Activated T-cell treated with anti-CD3 and anti-CD28 coated beads for 24 hours (primary cell): ENCODE measurements at regions not wholly inside any gene's neighbourhood (a gene's known extent, or its start where the extent isn't known, plus 50 kb on each side); places are given as distances from the start of the nearest gene placed in this dataset.
"Not testable (repeated sequence)": the region's sequence is repeated elsewhere in the genome, so short reads cannot be mapped to it uniquely, and the experiment has no call there.

Experiments used
- DNase-seq: peaks from one replicate; pipeline ENCODE4 v3.0.0-alpha.2; 2020; ENCODE audit warnings: low read depth

DNA sequence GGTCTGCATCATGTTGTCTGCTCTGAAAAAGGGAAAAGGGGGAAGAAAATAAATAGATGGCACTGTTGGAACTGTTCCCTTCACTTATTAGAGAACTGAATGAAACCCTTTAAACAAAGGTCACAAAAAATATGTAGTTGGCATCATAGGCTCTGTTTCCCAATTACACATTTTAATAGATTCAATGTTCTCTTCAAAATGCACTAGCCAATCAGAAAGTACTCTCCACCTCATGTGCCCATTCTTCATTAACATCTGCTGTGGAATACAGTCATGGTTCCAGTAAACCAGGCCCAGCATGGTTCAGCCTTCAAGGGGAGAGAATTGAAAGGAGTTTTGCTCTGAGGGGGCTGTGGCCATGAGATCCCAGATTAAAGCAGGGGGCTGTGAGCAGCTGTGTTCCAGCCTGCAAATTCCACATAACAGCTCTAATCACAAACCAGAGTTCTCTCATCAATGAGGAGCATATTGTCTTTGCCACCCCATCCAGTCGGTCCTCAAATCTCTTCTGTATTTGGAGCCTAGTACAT lies 165.9 kb upstream of the CREB1 start:
- DNase-seq: no peak

DNA sequence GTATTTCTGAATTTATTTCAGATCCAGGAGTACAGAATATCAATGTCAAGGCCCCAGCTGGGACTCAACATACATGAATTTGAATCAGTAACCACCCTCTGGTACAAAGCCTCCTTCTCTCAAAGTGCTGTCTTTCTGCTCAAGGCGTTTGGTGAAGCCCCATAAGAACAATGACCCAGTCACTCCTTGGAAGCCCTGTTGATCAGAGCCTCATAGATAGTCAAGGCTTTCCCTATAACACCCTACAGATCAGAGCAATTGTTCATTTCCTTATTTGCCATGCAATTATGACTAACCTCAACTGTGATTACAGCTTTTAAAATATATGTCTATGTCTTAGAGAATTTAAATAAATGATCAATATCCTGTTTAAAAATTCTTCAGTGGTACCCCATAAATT lies 159.1 kb upstream of the CREB1 start:
- no peak for DNase-seq

DNA sequence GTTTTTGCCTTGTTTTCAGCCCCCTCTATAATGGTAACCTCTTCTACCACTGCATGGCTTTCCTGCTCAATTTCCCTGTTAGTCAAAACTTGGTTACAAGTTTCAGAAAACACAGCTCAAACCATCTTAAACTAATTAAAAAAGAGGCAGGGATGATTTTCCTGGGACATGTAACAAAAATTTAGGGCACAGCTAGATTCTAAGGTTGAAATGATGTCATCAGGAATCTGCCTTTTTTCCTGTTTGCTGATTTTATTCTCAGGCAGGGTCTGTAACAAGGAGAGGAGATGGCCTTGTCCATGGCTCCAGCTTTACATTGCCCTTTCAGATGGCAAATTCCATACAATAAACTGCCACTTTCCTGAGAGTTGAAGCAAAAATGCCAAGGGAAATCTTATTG lies 157.9 kb upstream of the CREB1 start:
- no peak for DNase-seq

DNA sequence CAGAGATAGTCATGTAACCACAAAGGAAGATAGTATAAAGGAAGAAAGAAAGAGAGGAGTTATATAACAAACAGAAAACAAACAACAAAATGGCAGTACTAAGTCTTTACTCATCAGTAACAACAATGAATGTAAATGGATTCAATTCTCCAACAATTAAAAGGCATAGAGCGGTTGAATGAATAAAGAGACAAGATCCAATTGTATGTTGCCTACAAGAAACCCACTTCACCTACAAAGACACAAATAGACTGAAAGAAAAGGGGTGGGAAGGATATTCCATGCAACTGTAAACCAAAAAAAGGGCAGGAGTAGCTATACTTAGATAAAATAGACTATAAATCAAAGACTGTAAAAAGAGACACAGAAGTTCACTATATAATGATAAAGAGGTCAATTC lies 157.3 kb upstream of the CREB1 start:
- no peak for DNase-seq

DNA sequence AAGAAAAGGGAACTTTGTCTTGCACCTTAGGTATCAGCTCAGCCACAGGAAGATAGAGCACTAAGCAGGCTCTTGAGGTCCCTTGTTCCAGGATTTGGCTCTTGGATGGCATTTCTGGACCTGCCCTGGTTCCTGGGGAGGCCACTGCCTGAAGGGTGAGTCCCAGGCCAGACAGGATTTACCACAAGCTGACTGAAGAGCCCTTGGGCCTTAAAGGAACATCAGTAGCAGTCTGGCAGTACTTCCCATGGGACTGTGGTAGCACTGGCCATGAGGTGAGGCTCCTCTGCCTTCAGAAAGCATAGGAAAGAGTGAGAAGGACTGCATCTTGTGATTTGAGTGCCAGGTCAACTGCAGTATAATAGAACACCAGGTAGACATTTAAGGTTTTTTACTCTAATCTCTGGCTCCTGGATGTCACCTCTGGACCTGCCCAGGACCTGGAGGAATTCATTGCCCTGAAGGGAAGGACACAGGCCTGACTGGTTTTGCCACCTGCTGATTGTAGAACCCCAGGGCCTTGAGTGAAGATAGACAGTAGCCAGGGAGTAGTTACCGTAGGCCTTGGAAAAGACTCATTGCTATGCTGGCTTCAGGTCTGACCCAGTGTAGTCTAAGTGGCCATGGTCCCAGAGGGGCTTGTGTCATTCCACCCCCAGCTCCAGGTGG lies 154.4 kb upstream of the CREB1 start:
- DNase-seq: no peak

DNA sequence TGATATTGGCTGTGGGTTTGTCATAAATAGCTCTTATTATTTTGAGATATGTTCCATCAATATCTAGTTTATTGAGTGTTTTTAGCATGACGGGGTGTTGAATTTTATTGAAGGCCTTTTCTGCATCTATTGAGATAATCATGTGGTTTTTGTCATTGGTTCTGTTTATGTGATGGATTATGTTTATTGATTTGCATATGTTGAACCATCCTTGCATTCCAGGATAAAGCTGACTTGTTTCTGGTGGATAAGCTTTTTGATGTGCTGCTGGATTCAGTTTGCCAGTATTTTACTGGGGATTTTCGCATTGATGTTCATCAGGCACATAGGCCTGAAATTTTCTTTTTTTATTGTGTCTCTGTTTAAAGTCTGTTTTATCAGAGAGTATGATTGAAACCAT lies 151.1 kb upstream of the CREB1 start:
- not testable (repeated sequence) for DNase-seq

DNA sequence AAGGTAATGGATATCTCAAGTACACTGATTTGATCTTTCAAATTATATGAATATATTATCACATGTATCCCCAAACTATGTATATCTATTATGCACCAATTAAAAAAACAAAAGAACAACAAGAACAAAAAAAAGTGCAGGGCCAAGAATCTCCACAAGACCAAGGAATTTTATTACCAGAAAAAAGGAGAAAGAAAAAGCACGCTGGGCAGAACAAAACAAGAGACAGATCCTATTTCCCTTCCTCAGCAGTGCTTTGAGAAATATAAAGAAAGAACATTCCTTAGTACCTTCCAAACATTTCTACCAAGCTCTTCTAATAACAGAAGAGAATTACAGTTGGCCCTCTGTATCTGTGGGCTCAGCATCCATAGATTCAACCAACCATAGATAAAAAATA lies 144.7 kb upstream of the CREB1 start:
- DNase-seq: no peak

DNA sequence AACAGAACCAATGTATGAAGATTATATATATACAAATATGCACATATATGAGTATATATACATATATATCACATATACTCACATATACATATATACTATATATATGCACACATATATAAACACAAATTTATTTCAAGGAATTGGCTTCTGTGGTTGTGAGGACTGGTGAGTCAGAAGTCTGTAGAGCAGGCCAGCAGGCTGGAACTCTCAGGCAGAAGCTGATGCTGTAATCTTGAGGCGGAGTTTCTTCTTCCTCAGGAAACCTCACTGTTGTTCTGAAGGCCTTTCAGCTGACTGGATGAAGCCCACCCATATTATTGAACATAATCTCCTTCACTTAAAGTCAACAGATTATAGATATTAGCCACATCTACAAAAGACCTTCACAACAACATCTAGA lies 143.9 kb upstream of the CREB1 start:
- no peak for DNase-seq

DNA sequence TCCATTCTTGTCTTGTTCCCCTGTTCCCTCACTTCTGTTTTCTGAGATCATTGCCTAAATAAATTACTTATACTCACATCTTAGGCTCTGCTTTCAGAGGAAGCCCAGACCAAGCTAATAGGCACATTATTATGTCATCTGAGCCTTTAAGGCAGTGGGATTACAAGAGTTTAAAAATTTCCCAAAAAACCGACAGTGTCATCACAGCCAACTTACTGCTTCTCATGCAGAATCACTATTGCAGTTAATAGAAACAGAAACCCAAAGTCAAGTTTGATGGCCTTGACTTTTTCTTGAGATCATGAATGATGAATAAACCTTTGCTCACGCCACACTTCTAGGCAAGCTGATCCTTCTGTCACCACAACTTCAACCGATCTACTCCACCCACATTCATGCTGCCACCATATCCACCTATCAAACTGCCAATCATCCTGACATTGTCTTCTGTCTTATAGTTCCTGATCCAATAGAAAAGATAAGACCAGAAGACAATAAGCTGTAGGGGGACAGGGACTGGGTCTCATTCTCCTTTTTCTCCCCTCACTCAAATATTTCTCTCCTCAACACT lies 142.7 kb upstream of the CREB1 start:
- DNase-seq: no peak

DNA sequence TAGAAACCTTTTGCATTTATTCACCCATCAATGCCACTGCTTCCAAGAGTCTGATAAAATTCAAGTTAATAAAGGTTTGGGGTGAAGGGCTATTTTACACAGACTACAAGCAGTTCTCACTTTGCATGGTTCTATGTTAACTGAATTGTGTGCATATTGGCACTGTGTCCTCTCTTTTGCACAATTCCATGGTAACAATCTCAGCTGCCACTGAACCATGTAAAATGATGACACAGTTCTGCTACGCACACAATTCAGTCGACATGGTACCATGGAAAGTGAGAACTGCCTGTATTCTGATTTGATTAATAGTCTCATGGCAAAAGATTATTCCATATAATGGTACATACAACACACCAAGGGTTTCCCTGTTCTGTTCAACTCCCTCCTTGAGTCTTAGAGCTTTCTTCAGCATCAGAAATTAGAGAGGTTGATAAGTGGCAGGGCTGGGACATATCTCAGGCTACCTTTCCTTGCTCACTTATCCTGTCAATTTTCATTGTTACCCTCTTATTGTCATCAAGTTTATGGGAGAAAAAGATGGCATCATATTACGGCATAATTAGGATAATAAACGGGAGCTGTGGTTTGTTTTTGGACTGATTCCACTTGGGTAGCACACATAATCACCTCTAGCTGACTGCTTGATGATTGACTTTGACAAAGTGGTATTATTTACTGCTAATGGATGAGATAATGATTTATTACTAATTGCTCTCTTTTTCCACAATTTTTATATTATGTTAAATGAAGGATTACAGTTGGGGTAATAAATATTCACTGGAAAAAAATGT lies 139.3 kb upstream of the CREB1 start:
- DNase-seq: no peak

DNA sequence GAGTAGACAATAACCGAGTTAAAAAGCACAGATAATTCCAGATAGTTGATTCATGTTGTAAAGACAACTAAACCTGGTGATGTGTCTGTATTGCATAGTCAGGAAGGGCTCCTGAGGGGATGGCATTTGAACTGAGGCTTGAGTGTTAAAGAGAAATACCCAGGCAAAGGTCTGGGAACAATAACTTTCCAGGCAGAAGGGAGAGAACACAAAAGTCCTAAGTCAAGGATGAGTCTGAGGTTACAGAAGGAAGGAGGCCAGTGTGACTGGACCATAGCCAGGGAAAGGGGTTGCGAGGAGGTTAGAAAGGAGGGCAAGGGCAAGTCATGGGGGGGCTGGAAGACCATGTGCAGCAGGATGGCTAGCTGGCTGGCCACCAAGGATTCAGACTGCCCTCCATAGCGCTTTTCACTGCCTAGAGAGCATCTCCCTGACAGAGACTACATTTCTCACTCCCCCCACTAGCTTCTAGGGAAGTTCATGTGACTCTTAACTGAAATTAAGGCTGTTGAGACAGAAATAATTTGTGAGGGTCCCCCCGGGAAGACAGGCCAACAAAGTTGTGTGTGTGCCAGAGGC lies 135.5 kb upstream of the CREB1 start:
- no peak for DNase-seq

DNA sequence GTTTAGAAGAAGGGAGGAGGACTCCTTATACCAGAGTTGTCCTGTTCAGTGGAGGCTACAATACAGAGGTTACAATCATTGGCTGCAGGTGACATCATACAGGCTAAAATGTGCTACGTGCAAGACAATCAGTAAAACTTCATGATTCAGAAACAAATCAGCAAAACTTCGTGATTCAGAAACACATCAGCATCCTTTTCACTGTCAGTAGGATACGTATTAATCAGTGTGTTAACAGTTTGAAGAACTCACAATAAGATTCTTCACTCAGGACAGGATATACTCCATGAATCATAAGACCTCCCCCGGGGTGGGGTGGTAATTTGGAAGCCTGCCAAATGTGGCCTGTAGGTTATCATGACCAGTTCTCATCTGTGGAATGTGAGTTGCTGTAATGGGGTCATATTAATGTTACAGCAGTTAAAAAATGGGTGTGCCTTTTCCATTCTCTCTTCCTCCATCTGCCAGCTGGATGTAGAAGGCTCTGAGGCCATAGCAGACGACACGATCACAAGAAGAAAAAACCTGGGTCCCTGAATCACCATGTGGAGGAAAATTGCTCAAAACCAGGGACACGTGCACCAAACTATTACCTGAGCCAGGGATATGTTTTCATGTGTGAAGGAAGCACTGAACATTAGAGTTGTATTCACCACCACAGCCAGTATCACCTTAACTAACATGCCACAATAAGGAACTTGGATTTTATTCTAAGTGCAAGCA lies 134.8 kb upstream of the CREB1 start:
- DNase-seq: peak; percentile 20

DNA sequence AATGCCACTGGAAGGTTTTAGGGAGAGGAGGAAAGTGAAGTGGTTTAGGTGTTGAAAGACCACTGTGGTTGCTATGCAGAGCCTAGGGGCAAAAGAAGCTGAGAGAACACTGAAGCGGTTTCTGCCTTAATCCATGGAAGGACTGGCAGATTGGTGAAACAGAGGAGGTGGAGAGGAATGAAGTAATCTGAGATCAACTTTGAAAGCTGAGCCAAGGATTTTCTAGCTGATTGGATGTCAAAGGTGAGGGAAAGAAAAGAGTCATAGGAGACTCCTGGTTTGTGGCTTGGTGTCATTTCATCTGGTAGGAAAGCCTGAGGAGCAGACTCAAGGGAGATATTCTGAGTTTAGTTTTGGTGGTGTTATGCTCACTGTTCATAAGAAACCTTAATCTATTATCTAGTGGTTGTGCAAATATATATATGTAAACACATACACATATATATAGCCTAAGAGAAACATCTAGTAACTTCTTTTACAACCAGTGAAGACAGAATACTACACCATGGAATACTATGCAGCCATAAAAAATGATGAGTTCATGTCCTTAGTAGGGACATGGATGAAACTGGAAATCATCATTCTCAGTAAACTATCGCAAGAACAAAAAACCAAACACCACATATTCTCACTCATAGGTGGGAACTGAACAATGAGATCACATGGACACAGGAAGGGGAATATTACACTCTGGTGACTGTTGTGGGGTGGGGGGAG lies 134.1 kb upstream of the CREB1 start:
- DNase-seq: no peak

DNA sequence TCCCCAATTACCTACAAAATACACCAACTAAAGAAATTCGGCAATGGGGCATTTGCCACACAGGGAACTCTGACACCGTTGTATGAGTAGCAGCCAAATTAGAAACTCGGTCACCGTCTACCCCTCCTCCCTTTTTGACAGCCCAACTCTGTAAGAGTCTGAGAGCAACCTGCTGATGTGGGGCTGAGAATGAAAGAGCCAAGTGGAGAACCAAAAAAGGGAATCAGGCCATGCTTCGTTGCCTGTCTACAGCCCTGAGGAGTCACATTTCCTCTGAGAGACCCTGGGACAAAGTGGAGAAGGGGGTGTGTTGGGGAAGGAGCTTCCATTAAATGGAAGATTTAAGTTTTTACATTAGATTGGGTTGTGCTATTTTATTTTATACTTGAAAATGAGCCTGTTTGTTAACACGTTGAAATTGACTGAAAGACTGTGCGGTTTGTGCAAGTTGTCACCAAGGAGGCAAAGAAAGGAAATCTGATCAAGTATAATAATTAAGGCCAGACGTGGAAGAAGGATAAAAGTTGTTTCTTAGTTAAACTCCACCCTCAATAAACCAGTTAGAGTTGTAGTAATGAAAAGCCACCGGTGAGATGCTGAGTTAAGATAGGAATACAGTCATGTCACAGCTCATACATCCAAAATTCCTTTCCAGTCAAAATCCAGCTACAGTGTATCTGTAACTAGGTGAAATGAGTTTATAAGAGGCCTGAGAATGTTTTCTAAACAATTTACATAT lies 131.7 kb upstream of the CREB1 start:
- DNase-seq: no peak

DNA sequence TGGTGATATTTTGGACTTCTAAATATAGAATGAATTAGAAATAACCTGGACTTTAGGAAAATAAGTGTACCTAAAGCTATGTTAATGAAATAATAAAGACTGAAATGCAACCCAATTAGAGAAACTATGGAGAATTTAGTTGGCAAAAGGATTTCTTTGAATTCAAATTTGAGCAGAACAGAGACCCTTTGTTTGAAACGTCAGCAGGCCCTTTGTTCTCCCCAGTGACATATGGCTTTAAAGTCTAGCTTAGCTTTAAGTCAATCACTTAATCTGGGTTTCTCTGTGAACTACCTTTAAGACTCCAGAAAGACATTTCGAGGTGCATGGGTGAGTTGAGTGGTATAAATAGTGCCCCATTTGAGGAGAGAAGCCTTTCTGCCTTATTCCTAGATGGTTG lies 130.5 kb upstream of the CREB1 start:
- no peak for DNase-seq

DNA sequence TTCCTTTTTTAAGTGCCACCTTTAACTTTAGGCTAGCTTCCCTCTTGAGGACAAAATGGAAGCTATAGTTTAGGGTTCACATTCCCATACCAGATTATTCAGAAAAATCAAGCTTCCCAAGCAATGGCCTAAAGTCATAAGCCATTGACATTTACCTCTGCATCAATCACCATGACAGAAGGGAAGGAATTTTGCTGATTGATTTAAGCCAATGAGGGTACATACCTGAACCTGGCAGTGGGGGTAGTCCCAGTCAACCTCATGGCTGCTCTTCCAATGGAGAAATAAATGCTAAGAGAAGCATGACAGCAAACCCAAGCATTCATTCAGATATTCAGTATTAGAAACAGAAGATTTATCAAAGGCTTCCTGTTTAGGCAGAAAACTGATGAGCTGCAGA lies 128.4 kb upstream of the CREB1 start:
- no peak for DNase-seq

DNA sequence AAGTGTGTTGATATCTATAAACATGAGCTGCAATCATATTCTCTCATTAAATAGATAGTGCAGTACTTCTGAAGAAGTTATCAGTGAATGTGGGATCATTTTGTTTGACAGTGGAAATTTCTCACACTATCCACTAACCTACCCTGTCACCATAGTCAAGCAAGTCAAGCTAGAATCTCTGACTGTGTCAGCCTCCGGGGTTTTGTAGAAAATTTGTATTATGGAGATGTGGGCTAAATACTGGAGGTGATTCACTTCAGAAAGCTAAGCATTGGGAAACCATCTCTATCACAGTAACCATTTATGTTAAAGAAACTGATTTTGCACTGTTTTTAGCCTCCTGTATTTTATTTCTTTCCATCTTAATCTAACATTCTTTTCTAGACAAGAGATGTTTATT lies 126.6 kb upstream of the CREB1 start:
- no peak for DNase-seq

DNA sequence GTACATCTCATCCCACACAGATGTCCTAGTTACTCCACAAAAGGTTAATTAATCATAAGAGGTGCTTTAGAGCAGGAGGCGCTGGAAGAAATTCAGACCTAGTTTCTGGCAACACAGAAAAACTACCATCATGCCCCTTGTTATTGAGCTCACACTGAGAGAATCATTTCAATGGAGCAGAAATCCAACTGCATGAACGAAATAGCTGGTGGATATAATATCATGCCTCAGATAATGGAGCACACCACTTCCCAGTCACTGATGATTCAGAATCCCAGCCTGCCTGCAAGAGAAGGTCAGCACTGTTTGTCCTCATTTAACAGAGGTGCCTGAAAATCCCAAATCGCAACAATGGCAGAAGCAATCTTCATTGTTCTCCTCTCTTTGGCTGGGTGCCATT lies 125.8 kb upstream of the CREB1 start:
- no peak for DNase-seq

DNA sequence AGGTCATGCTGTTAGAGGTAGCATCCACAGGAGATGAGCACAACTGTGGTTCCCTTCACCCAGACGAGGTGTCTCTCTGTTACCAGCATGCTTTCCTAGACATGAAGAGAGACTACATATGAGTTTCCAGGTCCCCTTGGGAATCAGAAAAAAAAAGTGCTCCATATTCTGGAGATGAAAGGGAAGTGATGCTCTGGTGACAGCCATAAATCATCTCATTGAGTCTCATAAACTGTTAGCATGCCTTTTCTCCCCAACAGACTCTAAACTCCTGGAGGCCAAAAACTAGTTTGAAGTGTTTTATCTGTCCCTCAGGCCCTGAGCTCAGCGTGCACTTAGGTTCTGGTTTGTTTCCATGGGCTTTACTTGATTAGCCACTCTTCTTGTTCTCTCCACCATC lies 124.6 kb upstream of the CREB1 start:
- DNase-seq: no peak

DNA sequence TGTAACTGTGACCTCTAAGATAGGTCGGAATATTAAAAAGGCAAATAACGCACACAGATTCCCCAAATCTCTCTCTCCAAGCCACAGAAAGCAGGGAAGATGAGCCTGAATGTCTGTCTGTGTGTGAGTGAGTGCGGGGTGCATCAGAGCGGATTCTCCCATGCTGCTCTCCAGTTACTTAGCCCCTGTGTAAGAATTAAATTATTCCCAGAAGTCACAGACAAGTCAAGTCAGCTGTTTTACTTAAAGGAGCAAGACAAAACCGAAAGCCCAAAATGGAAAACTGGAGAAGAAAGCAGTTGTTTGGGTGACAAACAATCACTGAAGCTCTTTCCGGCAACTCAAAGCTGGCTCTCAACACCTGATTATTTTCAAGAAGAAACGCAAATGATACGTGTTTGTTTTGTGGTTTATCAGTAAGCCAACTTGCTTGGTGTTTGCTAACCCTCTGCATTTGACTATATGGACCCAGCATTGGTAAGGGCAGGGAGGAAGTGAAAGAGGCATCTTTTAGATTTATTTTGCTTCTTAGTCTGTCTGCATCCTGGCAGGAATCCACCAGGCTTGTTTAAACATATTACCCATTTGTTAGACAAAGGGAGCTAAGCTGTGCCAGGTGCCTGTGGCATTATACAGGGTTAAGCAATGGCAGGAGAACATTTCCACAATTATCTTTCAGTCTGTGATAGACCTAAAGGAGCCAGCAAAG lies 121.5 kb upstream of the CREB1 start:
- no peak for DNase-seq
